ENCODE measurements at regions not wholly inside any gene's neighbourhood (a gene's known extent, or its start where the extent isn't known, plus 50 kb on each side); places are given as distances from the start of the nearest gene placed in this dataset.
A peak's percentile ranks its signal among the peaks of the same experiment; 100 is the strongest.
"Not testable (repeated sequence)": the region's sequence is repeated elsewhere in the genome, so short reads cannot be mapped to it uniquely, and the experiment has no call there.

GRCh38 chr4:81737865-81738559 lies 266.3 kb upstream of the RASGEF1B start:
- WGBS, result 90% methylated on average over 2 of the region's 2 CpGs
- Histone ChIP-seq H3K9me3 (ENCODE audit: insufficient read depth, low read depth, low read length) (no peaks in the 10 kb centered on the region), H3K27ac (ENCODE audit: low read depth, low read length) (no peak overlapping the region), H3K36me3 (ENCODE audit: insufficient read depth, low read length) (no peaks in the 10 kb centered on the region), H3K27me3 (ENCODE audit: insufficient read depth, low read length) (no peaks in the 10 kb centered on the region), H3K4me3 (ENCODE audit: low read length) (no peak overlapping the region), H3K4me1 (ENCODE audit: insufficient read depth, low read length) (peaks cover 8% of the 10 kb centered on the region; the same call in 1 of the 2 replicates), H3K9ac (ENCODE audit: low read depth, low read length) (no peak overlapping the region)

- Histone ChIP-seq H3K36me3 (ENCODE audit: insufficient read depth, low read length) (no peaks in the 10 kb centered on the region), H3K9ac (ENCODE audit: low read depth, low read length) (no peak overlapping the region), H3K27ac (ENCODE audit: low read depth, low read length) (no peak overlapping the region), H3K4me1 (ENCODE audit: insufficient read depth, low read length) (no peaks in the 10 kb centered on the region), H3K9me3 (ENCODE audit: insufficient read depth, low read depth, low read length) (no peaks in the 10 kb centered on the region), H3K27me3 (ENCODE audit: insufficient read depth, low read length) (no peaks in the 10 kb centered on the region), H3K4me3 (ENCODE audit: low read length) (no peak overlapping the region)
- WGBS, result 75% methylated on average over 2 of the region's 2 CpGs
Measured at GRCh38 chr4:81736324-81736723, 264.6 kb upstream of the RASGEF1B start.

GRCh38 chr4:81732980-81733379 lies 261.3 kb upstream of the RASGEF1B start:
- no peaks in the 10 kb centered on the region for H3K4me1 ChIP-seq (ENCODE audit: insufficient read depth, low read length)
- WGBS, result 100% methylated on average over 1 of the region's 1 CpG
- H3K9ac ChIP-seq (ENCODE audit: low read depth, low read length), result no peak overlapping the region
- no peaks in the 10 kb centered on the region for H3K27me3 ChIP-seq (ENCODE audit: insufficient read depth, low read length)
- H3K4me3 ChIP-seq (ENCODE audit: low read length), result no peak overlapping the region
- no peaks in the 10 kb centered on the region for H3K9me3 ChIP-seq (ENCODE audit: insufficient read depth, low read depth, low read length)
- H3K36me3 ChIP-seq (ENCODE audit: insufficient read depth, low read length), result no peaks in the 10 kb centered on the region
- H3K27ac ChIP-seq (ENCODE audit: low read depth, low read length), result no peak overlapping the region

DNA sequence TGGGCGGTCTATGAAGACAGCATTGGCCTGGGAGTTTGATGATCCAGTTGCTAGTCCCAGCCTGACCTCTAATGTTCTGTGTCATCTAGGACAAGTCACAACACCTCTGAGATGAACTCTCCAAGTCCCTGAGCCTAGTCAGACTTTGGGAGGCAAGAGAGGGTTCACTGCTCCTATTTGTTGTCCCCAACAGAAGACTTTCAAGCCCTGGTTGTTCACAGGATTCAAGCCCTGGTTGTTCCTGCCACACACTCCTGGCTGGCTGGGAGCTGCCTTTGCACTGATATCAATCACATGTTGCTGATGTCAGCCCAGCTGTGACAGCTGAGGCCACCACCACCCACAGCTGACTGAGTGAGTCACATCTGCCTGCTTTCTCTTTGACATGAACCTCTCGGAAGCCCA lies 253.2 kb upstream of the RASGEF1B start:
- Histone ChIP-seq H3K9me3 (ENCODE audit: insufficient read depth, low read depth, low read length) (no peaks in the 10 kb centered on the region), H3K4me1 (ENCODE audit: insufficient read depth, low read length) (no peaks in the 10 kb centered on the region; the same call in 1 of the 2 replicates), H3K27ac (ENCODE audit: low read depth, low read length) (no peak overlapping the region), H3K36me3 (ENCODE audit: insufficient read depth, low read length) (no peaks in the 10 kb centered on the region), H3K9ac (ENCODE audit: low read depth, low read length) (no peak overlapping the region), H3K27me3 (ENCODE audit: insufficient read depth, low read length) (no peaks in the 10 kb centered on the region), H3K4me3 (ENCODE audit: low read length) (no peak overlapping the region)
- 86% methylated on average over 2 of the region's 2 CpGs for WGBS

- no peak overlapping the region for H3K4me3 ChIP-seq (ENCODE audit: low read length)
- H3K9ac ChIP-seq (ENCODE audit: low read depth, low read length), result no peak overlapping the region
- H3K9me3 ChIP-seq (ENCODE audit: insufficient read depth, low read depth, low read length), result no peaks in the 10 kb centered on the region
- H3K27ac ChIP-seq (ENCODE audit: low read depth, low read length), result no peak overlapping the region
- no peaks in the 10 kb centered on the region; the same call in 1 of the 2 replicates for H3K4me1 ChIP-seq (ENCODE audit: insufficient read depth, low read length)
- 100% methylated on average over 3 of the region's 3 CpGs for WGBS
- no peaks in the 10 kb centered on the region for H3K27me3 ChIP-seq (ENCODE audit: insufficient read depth, low read length)
- H3K36me3 ChIP-seq (ENCODE audit: insufficient read depth, low read length), result no peaks in the 10 kb centered on the region
Measured at GRCh38 chr4:81723927-81724587, 252.3 kb upstream of the RASGEF1B start.

GRCh38 chr4:81723019-81723884 lies 251.5 kb upstream of the RASGEF1B start:
- Histone ChIP-seq H3K4me3 (ENCODE audit: low read length) (no peak overlapping the region), H3K9me3 (ENCODE audit: insufficient read depth, low read depth, low read length) (no peaks in the 10 kb centered on the region), H3K27me3 (ENCODE audit: insufficient read depth, low read length) (no peaks in the 10 kb centered on the region), H3K36me3 (ENCODE audit: insufficient read depth, low read length) (no peaks in the 10 kb centered on the region), H3K9ac (ENCODE audit: low read depth, low read length) (no peak overlapping the region), H3K27ac (ENCODE audit: low read depth, low read length) (no peak overlapping the region), H3K4me1 (ENCODE audit: insufficient read depth, low read length) (no peaks in the 10 kb centered on the region; the same call in 1 of the 2 replicates)
- WGBS, result 100% methylated on average over 1 of the region's 3 CpGs

DNA sequence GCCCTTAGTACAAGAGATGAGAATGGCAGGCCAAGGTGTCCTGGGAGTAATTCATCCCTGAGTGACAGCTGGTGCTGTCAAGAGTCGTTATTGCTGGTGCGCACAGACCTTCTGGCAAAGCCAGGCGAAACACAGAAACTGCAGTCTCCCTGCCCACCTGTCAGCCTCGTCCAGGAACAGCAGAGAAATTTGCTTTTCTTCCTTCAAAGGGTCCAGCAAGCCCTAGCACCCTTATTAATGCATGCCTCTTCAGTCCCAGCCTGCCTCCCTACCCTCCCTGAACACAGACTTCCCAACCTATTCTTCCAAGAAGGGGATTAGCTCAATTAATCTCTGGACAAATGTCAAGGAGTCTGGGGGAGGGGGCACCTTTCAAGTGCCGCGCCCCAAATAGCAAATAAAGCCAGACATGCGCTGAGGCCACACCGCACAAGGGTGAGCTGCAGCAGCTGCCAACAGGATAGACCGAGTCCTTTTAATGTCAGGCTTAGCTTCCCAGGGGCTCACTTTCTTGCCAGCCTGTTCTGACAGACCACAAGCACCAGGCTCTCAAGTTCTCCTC lies 250.7 kb upstream of the RASGEF1B start:
- WGBS, result 89% methylated on average over 9 of the region's 9 CpGs
- no peak overlapping the region for H3K4me3 ChIP-seq (ENCODE audit: low read length)
- no peak overlapping the region for H3K9ac ChIP-seq (ENCODE audit: low read depth, low read length)
- H3K36me3 ChIP-seq (ENCODE audit: insufficient read depth, low read length), result no peaks in the 10 kb centered on the region
- no peaks in the 10 kb centered on the region for H3K9me3 ChIP-seq (ENCODE audit: insufficient read depth, low read depth, low read length)
- no peaks in the 10 kb centered on the region for H3K27me3 ChIP-seq (ENCODE audit: insufficient read depth, low read length)
- no peak overlapping the region for H3K27ac ChIP-seq (ENCODE audit: low read depth, low read length)
- H3K4me1 ChIP-seq (ENCODE audit: insufficient read depth, low read length), result no peaks in the 10 kb centered on the region; the same call in 1 of the 2 replicates

DNA sequence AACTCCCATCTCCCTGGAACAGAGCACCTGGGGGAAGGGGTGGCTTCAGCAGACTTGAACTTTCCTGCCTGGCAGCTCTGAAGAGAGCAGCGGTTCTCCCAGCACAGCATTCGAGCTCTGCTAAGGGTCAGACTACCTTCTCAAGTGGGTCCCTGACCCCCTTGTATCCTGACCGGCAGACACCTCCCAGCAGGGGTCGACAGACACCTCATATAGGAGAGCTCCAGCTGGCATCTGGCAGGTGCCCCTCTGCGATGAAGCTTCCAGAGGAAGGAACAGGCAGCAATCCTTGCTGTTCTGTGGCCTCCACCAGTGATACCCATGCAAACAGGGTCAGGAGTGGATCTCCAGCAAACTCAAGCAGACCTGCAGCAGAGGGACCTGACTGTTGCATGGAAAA lies 244.1 kb upstream of the RASGEF1B start:
- Histone ChIP-seq H3K27me3 (ENCODE audit: insufficient read depth, low read length) (no peaks in the 10 kb centered on the region), H3K27ac (ENCODE audit: low read depth, low read length) (no peak overlapping the region), H3K9ac (ENCODE audit: low read depth, low read length) (no peak overlapping the region), H3K4me3 (ENCODE audit: low read length) (no peak overlapping the region), H3K4me1 (ENCODE audit: insufficient read depth, low read length) (peaks cover 19% of the 10 kb centered on the region; the same call in 1 of the 2 replicates), H3K9me3 (ENCODE audit: insufficient read depth, low read depth, low read length) (no peaks in the 10 kb centered on the region), H3K36me3 (ENCODE audit: insufficient read depth, low read length) (no peaks in the 10 kb centered on the region)
- 72% methylated on average over 5 of the region's 5 CpGs for WGBS

GRCh38 chr4:81715357-81715756 lies 243.7 kb upstream of the RASGEF1B start:
- H3K36me3 ChIP-seq (ENCODE audit: insufficient read depth, low read length); H3K9me3 ChIP-seq (ENCODE audit: insufficient read depth, low read depth, low read length); H3K4me3 ChIP-seq (ENCODE audit: low read length); H3K27me3 ChIP-seq (ENCODE audit: insufficient read depth, low read length); H3K27ac ChIP-seq (ENCODE audit: low read depth, low read length): not testable (repeated sequence)
- H3K4me1 ChIP-seq (ENCODE audit: insufficient read depth, low read length), result peaks cover 19% of the 10 kb centered on the region; the same call in 1 of the 2 replicates
- H3K9ac ChIP-seq (ENCODE audit: low read depth, low read length), result peak overlapping the region; percentile 40; the same call in 1 of the 2 replicates
- 35% methylated on average over 8 of the region's 8 CpGs for WGBS

- H3K9ac ChIP-seq (ENCODE audit: low read depth, low read length), result no peak overlapping the region
- peaks cover 19% of the 10 kb centered on the region; the same call in 1 of the 2 replicates for H3K4me1 ChIP-seq (ENCODE audit: insufficient read depth, low read length)
- no peaks in the 10 kb centered on the region for H3K9me3 ChIP-seq (ENCODE audit: insufficient read depth, low read depth, low read length)
- 96% methylated on average over 4 of the region's 4 CpGs for WGBS
- H3K4me3 ChIP-seq (ENCODE audit: low read length), result no peak overlapping the region
- no peak overlapping the region for H3K27ac ChIP-seq (ENCODE audit: low read depth, low read length)
- no peaks in the 10 kb centered on the region for H3K36me3 ChIP-seq (ENCODE audit: insufficient read depth, low read length)
- no peaks in the 10 kb centered on the region for H3K27me3 ChIP-seq (ENCODE audit: insufficient read depth, low read length)
Measured at GRCh38 chr4:81714291-81714690, 242.6 kb upstream of the RASGEF1B start.

DNA sequence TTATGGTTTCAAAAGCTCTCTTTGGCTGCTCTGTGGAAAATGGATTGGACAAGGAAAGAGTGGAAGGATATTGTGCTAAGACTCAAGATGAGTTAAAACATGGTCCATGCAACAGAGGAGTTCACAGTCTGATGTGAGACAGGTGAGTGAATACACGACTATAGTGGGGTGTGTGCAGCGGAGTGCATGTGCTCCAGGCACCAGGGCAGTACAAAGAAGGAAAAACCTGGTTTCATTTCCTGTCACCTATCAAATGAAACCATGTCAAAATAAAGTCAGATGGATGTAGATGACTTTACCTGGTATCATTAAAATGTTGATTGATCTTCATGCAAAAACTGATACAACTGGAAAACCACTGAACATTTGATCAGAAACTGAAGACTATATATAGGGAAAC lies 241.0 kb upstream of the RASGEF1B start:
- Histone ChIP-seq H3K4me3 (ENCODE audit: low read length) (no peak overlapping the region), H3K27me3 (ENCODE audit: insufficient read depth, low read length) (no peaks in the 10 kb centered on the region), H3K9me3 (ENCODE audit: insufficient read depth, low read depth, low read length) (no peaks in the 10 kb centered on the region), H3K4me1 (ENCODE audit: insufficient read depth, low read length) (peaks cover 19% of the 10 kb centered on the region; the same call in 1 of the 2 replicates), H3K36me3 (ENCODE audit: insufficient read depth, low read length) (no peaks in the 10 kb centered on the region), H3K9ac (ENCODE audit: low read depth, low read length) (no peak overlapping the region), H3K27ac (ENCODE audit: low read depth, low read length) (no peak overlapping the region)
- 95% methylated on average over 2 of the region's 2 CpGs for WGBS

Data from HUES64 (cell line).